ENCODE measurements at regions not wholly inside any gene's neighbourhood (a gene's known extent, or its start where the extent isn't known, plus 50 kb on each side); places are given as distances from the start of the nearest gene placed in this dataset.

- TF ChIP-seq POLR2A (IDR thresholded peaks at IDR 0.05) = no peak
- TF ChIP-seq, protein P1, sequence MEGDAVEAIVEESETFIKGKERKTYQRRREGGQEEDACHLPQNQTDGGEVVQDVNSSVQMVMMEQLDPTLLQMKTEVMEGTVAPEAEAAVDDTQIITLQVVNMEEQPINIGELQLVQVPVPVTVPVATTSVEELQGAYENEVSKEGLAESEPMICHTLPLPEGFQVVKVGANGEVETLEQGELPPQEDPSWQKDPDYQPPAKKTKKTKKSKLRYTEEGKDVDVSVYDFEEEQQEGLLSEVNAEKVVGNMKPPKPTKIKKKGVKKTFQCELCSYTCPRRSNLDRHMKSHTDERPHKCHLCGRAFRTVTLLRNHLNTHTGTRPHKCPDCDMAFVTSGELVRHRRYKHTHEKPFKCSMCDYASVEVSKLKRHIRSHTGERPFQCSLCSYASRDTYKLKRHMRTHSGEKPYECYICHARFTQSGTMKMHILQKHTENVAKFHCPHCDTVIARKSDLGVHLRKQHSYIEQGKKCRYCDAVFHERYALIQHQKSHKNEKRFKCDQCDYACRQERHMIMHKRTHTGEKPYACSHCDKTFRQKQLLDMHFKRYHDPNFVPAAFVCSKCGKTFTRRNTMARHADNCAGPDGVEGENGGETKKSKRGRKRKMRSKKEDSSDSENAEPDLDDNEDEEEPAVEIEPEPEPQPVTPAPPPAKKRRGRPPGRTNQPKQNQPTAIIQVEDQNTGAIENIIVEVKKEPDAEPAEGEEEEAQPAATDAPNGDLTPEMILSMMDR (IDR thresholded peaks at IDR 0.05) = no peak
Observed at GRCh38 chr1:214935258-214935657, 147.3 kb upstream of the KCNK2 start.
